ENCODE measurements at regions not wholly inside any gene's neighbourhood (a gene's known extent, or its start where the extent isn't known, plus 50 kb on each side); places are given as distances from the start of the nearest gene placed in this dataset.
"Not testable (repeated sequence)": the region's sequence is repeated elsewhere in the genome, so short reads cannot be mapped to it uniquely, and the experiment has no call there.

DNA sequence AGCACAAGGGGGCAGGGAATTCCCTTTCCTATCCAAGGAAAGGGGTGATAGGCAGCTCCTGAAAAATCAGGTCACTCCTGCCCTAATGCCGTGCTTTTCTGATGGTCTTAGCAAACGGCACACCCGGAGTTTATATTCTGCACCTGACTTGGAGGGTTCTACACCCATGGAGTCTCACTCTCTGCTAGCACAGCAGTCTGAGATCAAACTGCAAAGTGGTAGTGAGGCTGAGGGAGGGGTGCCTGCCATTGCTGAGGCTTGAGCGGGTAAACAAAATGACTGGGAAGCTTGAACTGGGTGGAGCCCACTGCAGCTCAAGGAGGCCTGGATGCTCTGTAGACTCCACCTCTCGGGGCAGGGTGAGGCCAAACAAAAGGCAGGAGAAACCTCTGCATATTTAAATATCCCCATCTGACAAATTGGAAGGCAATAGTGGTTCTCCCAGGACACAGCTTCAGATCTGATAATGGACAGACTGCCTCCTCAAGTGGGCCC is 194.7 kb downstream of the OR4A47 start:
- H3K27ac ChIP-seq (ENCODE audit: low read depth in 1 of 2, low read length in 2 of 2) = no peak overlapping the region
- no peak for ATAC-seq (ENCODE audit: poor library complexity)
- Mint-ChIP-seq H3K4me1 (ENCODE audit: low read depth) (no peaks in the 10 kb centered on the region), H3K27me3 (no peaks in the 10 kb centered on the region), H3K4me3 (no peak overlapping the region), H3K36me3 (ENCODE audit: low read depth) (peaks cover 20% of the 10 kb centered on the region), H3K9me3 (peaks cover 15% of the 10 kb centered on the region), H3K27ac (no peak overlapping the region)
- TF ChIP-seq, protein P1, sequence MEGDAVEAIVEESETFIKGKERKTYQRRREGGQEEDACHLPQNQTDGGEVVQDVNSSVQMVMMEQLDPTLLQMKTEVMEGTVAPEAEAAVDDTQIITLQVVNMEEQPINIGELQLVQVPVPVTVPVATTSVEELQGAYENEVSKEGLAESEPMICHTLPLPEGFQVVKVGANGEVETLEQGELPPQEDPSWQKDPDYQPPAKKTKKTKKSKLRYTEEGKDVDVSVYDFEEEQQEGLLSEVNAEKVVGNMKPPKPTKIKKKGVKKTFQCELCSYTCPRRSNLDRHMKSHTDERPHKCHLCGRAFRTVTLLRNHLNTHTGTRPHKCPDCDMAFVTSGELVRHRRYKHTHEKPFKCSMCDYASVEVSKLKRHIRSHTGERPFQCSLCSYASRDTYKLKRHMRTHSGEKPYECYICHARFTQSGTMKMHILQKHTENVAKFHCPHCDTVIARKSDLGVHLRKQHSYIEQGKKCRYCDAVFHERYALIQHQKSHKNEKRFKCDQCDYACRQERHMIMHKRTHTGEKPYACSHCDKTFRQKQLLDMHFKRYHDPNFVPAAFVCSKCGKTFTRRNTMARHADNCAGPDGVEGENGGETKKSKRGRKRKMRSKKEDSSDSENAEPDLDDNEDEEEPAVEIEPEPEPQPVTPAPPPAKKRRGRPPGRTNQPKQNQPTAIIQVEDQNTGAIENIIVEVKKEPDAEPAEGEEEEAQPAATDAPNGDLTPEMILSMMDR (IDR thresholded peaks at IDR 0.05) = no peak
- H3K4me3 ChIP-seq (ENCODE audit: low read length) = no peak overlapping the region
- no peaks in the 10 kb centered on the region for H3K27me3 ChIP-seq (ENCODE audit: control insufficient read depth in 1 of 2, insufficient read depth in 2 of 2, low read length in 2 of 2)
- POLR2A ChIA-PET = no interaction called here
- no peaks in the 10 kb centered on the region for H3K4me1 ChIP-seq (ENCODE audit: insufficient read depth, low read length)
- H3K36me3 ChIP-seq (ENCODE audit: insufficient read depth, low read length) = no peaks in the 10 kb centered on the region
- peaks cover 7 to 13% of the 10 kb centered on the region in 2 experiments for H3K9me3 ChIP-seq (ENCODE audit: control insufficient read depth in 1 of 2, insufficient read depth in 1 of 2, low read length in 2 of 2)
- CTCF ChIA-PET = no interaction called here
- no peak for DNase-seq
- intact Hi-C loops (cut with DNase I, micrococcal nuclease) = loop anchor here in 1 of 2 experiments (10.0 kb wide), 1 partner anchor 78 kb away; no protein-coding TSS in a partner anchor

DNA sequence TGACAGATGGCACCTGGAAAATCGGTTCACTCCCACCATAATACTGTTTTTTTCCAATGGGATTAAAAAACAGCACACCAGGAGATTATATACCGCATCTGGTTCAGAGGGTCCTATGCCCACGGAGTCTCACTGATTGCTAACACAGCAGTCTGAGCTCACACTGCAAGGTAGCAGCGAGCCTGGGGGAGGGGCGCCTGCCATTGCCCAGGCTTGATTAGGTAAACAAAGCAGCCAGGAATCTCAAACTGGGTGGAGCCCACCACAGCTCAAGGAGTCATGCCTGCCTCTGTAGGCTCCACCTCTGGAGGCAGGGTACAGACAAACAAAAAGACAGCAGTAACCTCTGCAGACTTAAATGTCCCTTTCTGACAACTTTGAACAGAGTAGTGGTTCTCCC is 240.9 kb downstream of the OR4A47 start:
- H3K36me3 Mint-ChIP-seq (ENCODE audit: low read depth); H3K4me1 Mint-ChIP-seq (ENCODE audit: low read depth); intact Hi-C loops (cut with DNase I, micrococcal nuclease); H3K36me3 ChIP-seq (ENCODE audit: insufficient read depth, low read length); ATAC-seq (ENCODE audit: poor library complexity); CTCF ChIA-PET; H3K9me3 ChIP-seq (ENCODE audit: control insufficient read depth in 1 of 2, insufficient read depth in 1 of 2, low read length in 2 of 2); DNase-seq; POLR2A ChIA-PET; H3K27me3 Mint-ChIP-seq; H3K4me3 Mint-ChIP-seq; H3K4me1 ChIP-seq (ENCODE audit: insufficient read depth, low read length); H3K27me3 ChIP-seq (ENCODE audit: control insufficient read depth in 1 of 2, insufficient read depth in 2 of 2, low read length in 2 of 2); H3K4me3 ChIP-seq (ENCODE audit: low read length); H3K27ac ChIP-seq (ENCODE audit: low read depth in 1 of 2, low read length in 2 of 2); H3K27ac Mint-ChIP-seq: not testable (repeated sequence)
- peaks cover 17% of the 10 kb centered on the region for H3K9me3 Mint-ChIP-seq

DNA sequence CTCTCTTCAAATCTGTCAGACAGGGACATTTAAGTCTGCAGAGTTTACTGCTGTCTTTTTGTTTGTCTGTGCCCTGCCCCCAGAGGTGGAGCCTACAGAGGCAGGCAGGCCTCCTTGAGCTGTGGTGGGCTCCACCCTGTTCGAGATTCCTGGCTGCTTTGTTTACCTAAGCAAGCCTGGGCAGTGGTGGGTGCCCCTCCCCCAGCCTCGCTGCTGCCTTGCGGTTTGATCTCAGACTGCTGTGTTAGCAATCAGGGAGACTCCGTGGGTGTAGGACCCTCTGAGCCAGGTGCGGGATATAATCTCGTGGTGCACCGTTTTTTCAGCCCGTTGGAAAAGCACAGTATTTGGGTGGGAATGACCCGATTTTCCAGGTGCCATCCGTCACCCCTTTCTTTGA is 233.6 kb downstream of the TRIM51G start:
- intact Hi-C loops (cut with DNase I, micrococcal nuclease); H3K36me3 ChIP-seq (ENCODE audit: insufficient read depth, low read length); H3K4me3 Mint-ChIP-seq; H3K36me3 Mint-ChIP-seq (ENCODE audit: low read depth); CTCF ChIA-PET; H3K9me3 ChIP-seq (ENCODE audit: control insufficient read depth in 1 of 2, insufficient read depth in 1 of 2, low read length in 2 of 2); H3K4me3 ChIP-seq (ENCODE audit: low read length); H3K27ac Mint-ChIP-seq; DNase-seq; H3K4me1 Mint-ChIP-seq (ENCODE audit: low read depth); POLR2A ChIA-PET; H3K27ac ChIP-seq (ENCODE audit: low read depth in 1 of 2, low read length in 2 of 2); H3K4me1 ChIP-seq (ENCODE audit: insufficient read depth, low read length); ATAC-seq (ENCODE audit: poor library complexity); H3K27me3 Mint-ChIP-seq; H3K27me3 ChIP-seq (ENCODE audit: control insufficient read depth in 1 of 2, insufficient read depth in 2 of 2, low read length in 2 of 2); H3K9me3 Mint-ChIP-seq: not testable (repeated sequence)

All from CD4-positive, alpha-beta T cell (primary cell).